ENCODE measurements at regions not wholly inside any gene's neighbourhood (a gene's known extent, or its start where the extent isn't known, plus 50 kb on each side); places are given as distances from the start of the nearest gene placed in this dataset.

GRCh38 chr2:106285237-106285829 is 91.2 kb upstream of the UXS1 start:
- no peak overlapping the region for H3K23ac ChIP-seq (ENCODE audit: insufficient read length, low read depth, low read length)
- H4K91ac ChIP-seq (ENCODE audit: insufficient read length, low read depth, low read length) = no peak overlapping the region
- Mint-ChIP-seq H3K27ac (peak overlapping the region in 1 of 3 experiments; percentile 63; a peak in 1 of 7 replicates), H3K4me1 (peaks cover 16 to 18% of the 10 kb centered on the region in 2 experiments), H3K36me3 (ENCODE audit: insufficient read depth in 1 of 3, low read depth in 3 of 3) (no peaks in the 10 kb centered on the region; a peak in 1 of 7 replicates), H3K9me3 (no peaks in the 10 kb centered on the region; a peak in 1 of 5 replicates), H3K27me3 (ENCODE audit: low read depth) (peaks cover 4% of the 10 kb centered on the region), H3K4me3 (no peak overlapping the region)
- H3K79me1 ChIP-seq (ENCODE audit: insufficient read depth, low read depth, low read length, poor library complexity, severe bottlenecking) = no peaks in the 10 kb centered on the region
- no peak overlapping the region for H3K56ac ChIP-seq (ENCODE audit: insufficient read length, low read depth, low read length)
- H3K23me2 ChIP-seq (ENCODE audit: insufficient read length, low read depth, low read length, poor library complexity, severe bottlenecking) = no peaks in the 10 kb centered on the region
- H3K27ac ChIP-seq (ENCODE audit: insufficient read length, low read depth, low read length) = no peak overlapping the region
- H3K9ac ChIP-seq (ENCODE audit: extremely low read depth, insufficient read length, low read length) = no peak overlapping the region
- no peak overlapping the region for H2BK5ac ChIP-seq (ENCODE audit: insufficient read length, low read length)
- H3K14ac ChIP-seq (ENCODE audit: insufficient read depth, low read length) = no peak overlapping the region
- no peaks in the 10 kb centered on the region for H3K9me3 ChIP-seq (ENCODE audit: control insufficient read depth, low read depth, low read length)
- H2BK15ac ChIP-seq (ENCODE audit: low read depth, low read length) = no peak overlapping the region
- no peaks in the 10 kb centered on the region for H3K79me2 ChIP-seq (ENCODE audit: insufficient read depth, low read length)
- H3T11ph ChIP-seq (ENCODE audit: low read length) = no peak overlapping the region
- no peaks in the 10 kb centered on the region for H4K20me1 ChIP-seq (ENCODE audit: control insufficient read depth, insufficient read depth, insufficient read length)
- DNase-seq = no peak
- H3K4me2 ChIP-seq (ENCODE audit: insufficient read depth, insufficient read length, low read length) = no peak overlapping the region
- H2BK20ac ChIP-seq (ENCODE audit: low read depth, low read length, poor library complexity, severe bottlenecking) = no peak overlapping the region
- no peak overlapping the region for H2BK12ac ChIP-seq (ENCODE audit: insufficient read length, low read depth, low read length)
- H3K18ac ChIP-seq (ENCODE audit: insufficient read length, low read depth, low read length) = no peak overlapping the region
- no peak overlapping the region for H4K5ac ChIP-seq (ENCODE audit: insufficient read length, low read depth, low read length)
- H3K27me3 ChIP-seq (ENCODE audit: insufficient read depth, low read length) = no peaks in the 10 kb centered on the region
- no peak overlapping the region for H2AK5ac ChIP-seq (ENCODE audit: insufficient read length, low read length)
- no CpG with 5 or more reads among the region's 3 CpGs for WGBS (ENCODE audit: extremely low coverage, insufficient read length, low lambda C conversion rate)
- TF ChIP-seq, protein P1, sequence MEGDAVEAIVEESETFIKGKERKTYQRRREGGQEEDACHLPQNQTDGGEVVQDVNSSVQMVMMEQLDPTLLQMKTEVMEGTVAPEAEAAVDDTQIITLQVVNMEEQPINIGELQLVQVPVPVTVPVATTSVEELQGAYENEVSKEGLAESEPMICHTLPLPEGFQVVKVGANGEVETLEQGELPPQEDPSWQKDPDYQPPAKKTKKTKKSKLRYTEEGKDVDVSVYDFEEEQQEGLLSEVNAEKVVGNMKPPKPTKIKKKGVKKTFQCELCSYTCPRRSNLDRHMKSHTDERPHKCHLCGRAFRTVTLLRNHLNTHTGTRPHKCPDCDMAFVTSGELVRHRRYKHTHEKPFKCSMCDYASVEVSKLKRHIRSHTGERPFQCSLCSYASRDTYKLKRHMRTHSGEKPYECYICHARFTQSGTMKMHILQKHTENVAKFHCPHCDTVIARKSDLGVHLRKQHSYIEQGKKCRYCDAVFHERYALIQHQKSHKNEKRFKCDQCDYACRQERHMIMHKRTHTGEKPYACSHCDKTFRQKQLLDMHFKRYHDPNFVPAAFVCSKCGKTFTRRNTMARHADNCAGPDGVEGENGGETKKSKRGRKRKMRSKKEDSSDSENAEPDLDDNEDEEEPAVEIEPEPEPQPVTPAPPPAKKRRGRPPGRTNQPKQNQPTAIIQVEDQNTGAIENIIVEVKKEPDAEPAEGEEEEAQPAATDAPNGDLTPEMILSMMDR (conservative IDR thresholded peaks at IDR 0.05) = no peak
- no peak overlapping the region for H3K4ac ChIP-seq (ENCODE audit: low read depth, low read length)
- no peaks in the 10 kb centered on the region for H3K4me1 ChIP-seq (ENCODE audit: insufficient read depth, low read length)
- H2AFZ ChIP-seq (ENCODE audit: low read length) = no peak overlapping the region
- H4K8ac ChIP-seq (replicated peaks; ENCODE audit: insufficient read length, low read depth, low read length) = no peak overlapping the region
- no peak overlapping the region for H2BK120ac ChIP-seq (ENCODE audit: low read depth, low read length, poor library complexity, severe bottlenecking)

Data from H9 (cell line).